Vagina (tissue), 2 donors: ENCODE measurements at regions not wholly inside any gene's neighbourhood (a gene's known extent, or its start where the extent isn't known, plus 50 kb on each side); places are given as distances from the start of the nearest gene placed in this dataset.

Source experiments
- DNase-seq, 2 donors: peaks; one replicate each; pipeline ENCODE4 v3.0.0-alpha.2; 2017; ENCODE audit errors: extremely low spot score in 2 of 2
- H3K27ac ChIP-seq: fragments of 200-600 bp; sonication (generic); one replicate; pipeline ENCODE4 v1.5.1; 2019
- H3K27me3 ChIP-seq: fragments of 200-600 bp; sonication (generic); one replicate; pipeline ENCODE4 v1.5.1; 2019
- H3K36me3 ChIP-seq, 2 donors: fragments of 200-600 bp; sonication (generic); one replicate each; pipeline ENCODE4 v1.5.1; 2017 to 2019
- H3K4me1 ChIP-seq: fragments of 200-600 bp; sonication (generic); one replicate; pipeline ENCODE4 v1.5.1; 2019
- H3K4me3 ChIP-seq, 2 donors: fragments of 200-600 bp; sonication (generic); 1 replicate in 1 of 2; 2 replicates in 1 of 2; pipeline ENCODE4 v1.5.1; 2016 to 2019
- H3K9me3 ChIP-seq: fragments of 200-600 bp; sonication (generic); one replicate; pipeline ENCODE4 v1.5.1; 2019
- POLR2A ChIP-seq, 2 donors: fragments of 450-650 bp; IDR thresholded peaks; one replicate each; pipeline ENCODE4 v1.6.1; 2017; ENCODE audit warnings: antibody characterized with exemption in 2 of 2, mild to moderate bottlenecking in 2 of 2, moderate library complexity in 2 of 2
- POLR2AphosphoS5 ChIP-seq, 2 donors: sonication (generic); formaldehyde crosslinking; IDR thresholded peaks; one replicate each; pipeline ENCODE4 v1.9.0; 2017; ENCODE audit warnings: antibody characterized with exemption in 2 of 2, mild to moderate bottlenecking in 2 of 2, low read depth in 1 of 2; ENCODE audit not compliant: insufficient read depth in 1 of 2
- intact Hi-C: fragments of 100-400 bp; cut with DNase I; formaldehyde crosslinking; loops from one replicate; pipeline ENCODE4 v1.15.1; 2023
- TF ChIP-seq, protein P1 (sequence below), 3 experiments: fragments of 450-650 bp in 2 of 3; fragments of 200-600 bp in 1 of 3; sonication (generic) in 1 of 3; IDR thresholded peaks; one replicate each; pipeline ENCODE4 v1.5.1; 2017 to 2019; ENCODE audit warnings: antibody characterized with exemption in 3 of 3, mild to moderate bottlenecking in 2 of 3, moderate library complexity in 2 of 3

DNA sequence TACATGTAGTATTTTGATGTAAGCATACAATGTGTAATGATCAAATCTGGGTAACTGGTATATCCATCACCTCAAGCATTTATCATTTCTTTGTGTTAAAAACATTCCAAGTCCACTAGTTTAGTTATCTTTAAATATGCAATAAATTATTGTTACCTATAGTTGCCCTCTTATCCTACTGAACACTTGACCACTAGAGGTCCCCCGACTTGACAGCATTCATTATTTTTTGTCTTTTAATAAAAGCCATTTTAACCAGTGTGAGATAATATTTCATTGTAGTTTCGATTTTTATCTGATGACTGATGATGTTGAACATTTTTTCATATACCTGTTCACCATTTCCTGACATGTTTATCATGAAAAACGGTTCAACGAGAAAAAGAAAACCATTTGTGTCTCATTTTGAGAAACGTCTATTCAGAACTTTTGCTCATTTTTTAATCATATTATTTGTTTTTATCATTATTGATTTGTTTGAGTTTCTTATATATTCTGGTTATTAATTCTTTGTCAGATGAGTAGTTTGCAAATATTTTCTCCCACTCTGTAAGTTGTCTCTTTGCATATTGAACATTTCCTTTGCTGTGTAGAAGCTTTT lies 199.0 kb upstream of the CXXC4 start:
- DNase-seq: no peak
- intact Hi-C loops: no loop called here
- no peak overlapping the region for H3K27ac ChIP-seq
- no peak for TF ChIP-seq POLR2AphosphoS5 (IDR thresholded peaks at IDR 0.05; ENCODE audit: insufficient read depth in 1 of 2, low read depth in 1 of 2)
- TF ChIP-seq POLR2A (IDR thresholded peaks at IDR 0.05): no peak
- TF ChIP-seq, protein P1, sequence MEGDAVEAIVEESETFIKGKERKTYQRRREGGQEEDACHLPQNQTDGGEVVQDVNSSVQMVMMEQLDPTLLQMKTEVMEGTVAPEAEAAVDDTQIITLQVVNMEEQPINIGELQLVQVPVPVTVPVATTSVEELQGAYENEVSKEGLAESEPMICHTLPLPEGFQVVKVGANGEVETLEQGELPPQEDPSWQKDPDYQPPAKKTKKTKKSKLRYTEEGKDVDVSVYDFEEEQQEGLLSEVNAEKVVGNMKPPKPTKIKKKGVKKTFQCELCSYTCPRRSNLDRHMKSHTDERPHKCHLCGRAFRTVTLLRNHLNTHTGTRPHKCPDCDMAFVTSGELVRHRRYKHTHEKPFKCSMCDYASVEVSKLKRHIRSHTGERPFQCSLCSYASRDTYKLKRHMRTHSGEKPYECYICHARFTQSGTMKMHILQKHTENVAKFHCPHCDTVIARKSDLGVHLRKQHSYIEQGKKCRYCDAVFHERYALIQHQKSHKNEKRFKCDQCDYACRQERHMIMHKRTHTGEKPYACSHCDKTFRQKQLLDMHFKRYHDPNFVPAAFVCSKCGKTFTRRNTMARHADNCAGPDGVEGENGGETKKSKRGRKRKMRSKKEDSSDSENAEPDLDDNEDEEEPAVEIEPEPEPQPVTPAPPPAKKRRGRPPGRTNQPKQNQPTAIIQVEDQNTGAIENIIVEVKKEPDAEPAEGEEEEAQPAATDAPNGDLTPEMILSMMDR (IDR thresholded peaks at IDR 0.05): no peak
- no peaks in the 10 kb centered on the region for H3K36me3 ChIP-seq
- H3K9me3 ChIP-seq: no peaks in the 10 kb centered on the region
- H3K27me3 ChIP-seq: no peaks in the 10 kb centered on the region
- H3K4me1 ChIP-seq: no peaks in the 10 kb centered on the region
- no peak overlapping the region for H3K4me3 ChIP-seq

DNA sequence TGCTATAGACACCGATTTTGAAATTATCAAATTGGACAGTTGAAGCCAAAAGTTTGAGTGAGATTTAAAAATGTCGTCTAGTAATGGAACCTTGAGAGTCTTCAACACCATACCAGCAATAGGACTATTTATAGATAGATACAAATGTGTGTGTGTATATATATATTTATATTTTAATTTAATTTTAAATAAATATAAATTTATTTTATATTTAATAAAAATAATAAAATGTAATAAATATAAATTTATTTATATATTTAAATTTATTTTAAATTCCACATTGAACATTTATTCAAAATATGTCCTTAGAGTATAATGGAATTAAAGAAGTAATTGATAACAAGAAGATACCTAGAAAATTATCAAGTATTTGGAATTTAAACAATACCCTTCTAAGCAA lies 221.9 kb upstream of the CXXC4 start:
- TF ChIP-seq, protein P1 (IDR thresholded peaks at IDR 0.05): no peak
- TF ChIP-seq POLR2AphosphoS5 (IDR thresholded peaks at IDR 0.05; ENCODE audit: insufficient read depth in 1 of 2, low read depth in 1 of 2) (no peak), POLR2A (IDR thresholded peaks at IDR 0.05) (no peak)
- no peaks in the 10 kb centered on the region for H3K36me3 ChIP-seq
- H3K27me3 ChIP-seq: no peaks in the 10 kb centered on the region
- no peak overlapping the region for H3K27ac ChIP-seq
- no peak overlapping the region for H3K4me3 ChIP-seq
- no peak for DNase-seq
- intact Hi-C loops: no loop called here
- H3K9me3 ChIP-seq: no peaks in the 10 kb centered on the region
- no peaks in the 10 kb centered on the region for H3K4me1 ChIP-seq

DNA sequence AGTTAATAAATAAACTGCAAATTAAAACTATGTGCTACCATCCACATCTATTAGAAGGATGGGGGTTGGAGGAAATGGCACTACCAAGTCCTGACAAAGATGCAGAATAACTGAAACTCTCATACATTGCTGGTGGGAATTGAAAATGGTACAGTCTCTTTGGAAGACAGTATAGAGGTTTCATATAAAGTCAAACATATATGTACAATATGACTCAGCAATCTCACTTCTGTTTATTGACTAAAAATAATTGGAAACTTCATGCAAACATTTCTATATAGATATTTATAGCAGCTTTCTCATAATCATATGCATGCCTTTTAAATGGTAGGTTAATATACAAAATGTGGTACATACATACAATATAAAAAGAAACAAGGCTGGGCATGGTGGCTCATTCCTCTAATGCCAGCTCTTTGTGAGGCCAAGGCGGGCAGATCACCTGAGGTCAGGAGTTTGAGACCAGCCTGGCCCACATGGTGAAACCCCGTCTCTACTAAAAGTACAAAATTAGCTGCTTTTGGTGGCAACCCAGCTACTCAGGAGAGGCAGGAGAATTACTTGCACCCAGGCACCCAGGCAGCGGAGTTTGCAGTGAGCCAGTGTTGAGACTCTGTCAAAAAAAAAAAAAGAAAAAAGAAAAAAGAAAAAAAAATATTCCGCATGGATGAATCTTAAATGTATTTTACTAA lies 225.0 kb upstream of the CXXC4 start:
- intact Hi-C loops: no loop called here
- Histone ChIP-seq H3K27me3 (no peaks in the 10 kb centered on the region), H3K36me3 (no peaks in the 10 kb centered on the region), H3K27ac (no peak overlapping the region), H3K4me1 (no peaks in the 10 kb centered on the region), H3K4me3 (no peak overlapping the region), H3K9me3 (no peaks in the 10 kb centered on the region)
- DNase-seq: no peak
- TF ChIP-seq, protein P1 (IDR thresholded peaks at IDR 0.05): no peak
- TF ChIP-seq POLR2AphosphoS5 (IDR thresholded peaks at IDR 0.05; ENCODE audit: insufficient read depth in 1 of 2, low read depth in 1 of 2) (no peak), POLR2A (IDR thresholded peaks at IDR 0.05) (no peak)

DNA sequence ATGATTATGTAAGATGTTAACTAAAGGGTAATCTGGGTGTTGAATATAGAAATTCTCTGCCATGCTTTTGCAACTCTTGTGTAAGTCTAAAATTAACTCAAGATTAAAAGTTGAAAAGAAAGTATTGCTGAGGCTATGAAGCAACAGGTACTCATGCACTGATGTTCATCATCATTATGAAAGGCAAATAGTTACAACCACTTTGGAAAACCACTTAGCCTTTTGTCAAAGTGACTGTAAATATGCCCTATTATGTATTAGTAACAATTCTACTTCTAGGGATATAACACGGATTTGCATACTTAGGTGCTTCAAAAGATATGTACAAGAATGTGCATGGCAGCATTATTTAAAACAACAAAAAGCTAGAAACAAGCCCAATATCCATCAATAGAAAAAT lies 227.8 kb upstream of the CXXC4 start:
- Histone ChIP-seq H3K36me3 (no peaks in the 10 kb centered on the region), H3K4me1 (no peaks in the 10 kb centered on the region), H3K27me3 (no peaks in the 10 kb centered on the region), H3K9me3 (no peaks in the 10 kb centered on the region), H3K4me3 (no peak overlapping the region), H3K27ac (no peak overlapping the region)
- TF ChIP-seq POLR2AphosphoS5 (IDR thresholded peaks at IDR 0.05; ENCODE audit: insufficient read depth in 1 of 2, low read depth in 1 of 2) (no peak), POLR2A (IDR thresholded peaks at IDR 0.05) (no peak)
- TF ChIP-seq, protein P1 (IDR thresholded peaks at IDR 0.05): no peak
- intact Hi-C loops: no loop called here
- DNase-seq: no peak

DNA sequence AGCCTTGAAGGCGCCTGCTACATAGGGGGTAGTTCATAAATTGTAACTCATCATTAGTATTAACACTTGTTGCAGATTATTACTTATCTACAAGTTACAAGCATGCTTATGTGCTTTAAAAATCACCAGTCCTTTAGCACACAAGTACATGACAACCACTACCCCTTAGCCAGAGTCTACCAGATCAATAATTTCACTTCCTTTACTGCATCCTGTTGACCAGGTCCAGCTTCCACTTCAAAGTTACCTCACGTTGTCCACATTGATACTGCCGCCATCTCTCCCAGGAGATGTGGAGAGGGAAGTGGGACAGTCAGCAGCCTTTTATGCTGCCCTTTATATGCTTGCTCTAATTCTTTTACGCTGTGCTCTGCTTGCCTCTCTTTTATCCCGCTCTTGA lies 231.3 kb upstream of the CXXC4 start:
- intact Hi-C loops: no loop called here
- Histone ChIP-seq H3K4me3 (no peak overlapping the region), H3K9me3 (no peaks in the 10 kb centered on the region), H3K4me1 (no peaks in the 10 kb centered on the region), H3K27me3 (no peaks in the 10 kb centered on the region), H3K36me3 (no peaks in the 10 kb centered on the region), H3K27ac (no peak overlapping the region)
- TF ChIP-seq POLR2A (IDR thresholded peaks at IDR 0.05) (no peak), POLR2AphosphoS5 (IDR thresholded peaks at IDR 0.05; ENCODE audit: insufficient read depth in 1 of 2, low read depth in 1 of 2) (no peak)
- TF ChIP-seq, protein P1 (IDR thresholded peaks at IDR 0.05): no peak
- DNase-seq: no peak
